IMR-90 (cell line): ENCODE measurements at regions not wholly inside any gene's neighbourhood (a gene's known extent, or its start where the extent isn't known, plus 50 kb on each side); places are given as distances from the start of the nearest gene placed in this dataset.

ENCODE experiments used
- ATAC-seq: fragments of 200-7000 bp; cut with Tn5 transposase; 2 replicates; pipeline ENCODE4 v1.9.1; 2020; ENCODE audit warnings: low read depth, mild to moderate bottlenecking, moderate library complexity
- BruUV-seq: library from RNA; stranded (reverse); fragments of 400-500 nt; replicated peaks from 2 replicates; lab custom pipeline; 2021; lab: Mats Ljungman, UMichigan
- CTCF ChIA-PET: fragments of 300-600 bp; formaldehyde crosslinking; extraction: SDS; loops from one replicate; lab custom pipeline; 2021; ENCODE audit warnings: antibody characterized with exemption; lab: Yijun Ruan, JAX
- POLR2A ChIA-PET: fragments of 300-600 bp; sonication (Branson Sonifier 250); formaldehyde crosslinking; loops from one replicate; lab custom pipeline; 2022; ENCODE audit warnings: antibody characterized with exemption; ENCODE audit not compliant: unreplicated experiment; lab: Charles Lee
- DNase-seq: peaks from one replicate; pipeline ENCODE4 v3.0.0; 2013
- H2AFZ ChIP-seq: replicated peaks from 2 replicates; pipeline ENCODE3; 2013; ENCODE audit warnings: low read length, mild to moderate bottlenecking; ENCODE audit not compliant: poor library complexity
- H2AK5ac ChIP-seq: 2 replicates; pipeline ENCODE4 v1.6.1; 2013; ENCODE audit warnings: low read depth, low read length, inconsistent platforms
- H2AK9ac ChIP-seq: replicated peaks from 2 replicates; pipeline ENCODE3; 2013; ENCODE audit warnings: mild to moderate bottlenecking, low read depth, low read length, moderate library complexity; ENCODE audit not compliant: poor library complexity
- H2BK120ac ChIP-seq: 2 replicates; pipeline ENCODE4 v1.6.1; 2013; ENCODE audit warnings: low read depth, low read length, inconsistent platforms
- H2BK15ac ChIP-seq: 3 replicates; pipeline ENCODE4 v1.6.1; 2013; ENCODE audit warnings: low read depth, low read length, inconsistent platforms
- H2BK20ac ChIP-seq: 2 replicates; pipeline ENCODE4 v1.6.1; 2013; ENCODE audit warnings: low read depth, mild to moderate bottlenecking, inconsistent platforms, low read length, moderate library complexity
- H2BK5ac ChIP-seq: 2 replicates; pipeline ENCODE4 v1.6.1; 2013; ENCODE audit warnings: mild to moderate bottlenecking, low read depth, low read length, inconsistent platforms; ENCODE audit not compliant: poor library complexity, severe bottlenecking
- H3K14ac ChIP-seq: replicated peaks from 2 replicates; pipeline ENCODE4 v1.6.1; 2013; ENCODE audit warnings: low read depth, low read length, inconsistent platforms
- H3K18ac ChIP-seq: 2 replicates; pipeline ENCODE4 v1.6.1; 2013; ENCODE audit warnings: low read depth, low read length, control low read depth
- H3K23ac ChIP-seq: 2 replicates; pipeline ENCODE4 v1.6.1; 2013; ENCODE audit warnings: low read depth, low read length, inconsistent platforms
- H3K27ac ChIP-seq: 2 replicates; pipeline ENCODE4 v1.5.1; 2013; ENCODE audit warnings: mild to moderate bottlenecking, control low read depth, low read length; ENCODE audit not compliant: insufficient read depth
- H3K27me3 ChIP-seq: 2 replicates; pipeline ENCODE4 v1.6.1; 2013; ENCODE audit warnings: low read length; ENCODE audit not compliant: control insufficient read depth, insufficient read depth
- H3K36me3 ChIP-seq: 2 replicates; pipeline ENCODE4 v1.6.1; 2013; ENCODE audit warnings: low read length, mixed read lengths; ENCODE audit not compliant: control insufficient read depth, insufficient read depth
- H3K4ac ChIP-seq: 2 replicates; pipeline ENCODE4 v1.6.1; 2013; ENCODE audit warnings: low read depth, low read length, inconsistent platforms
- H3K4me1 ChIP-seq: 2 replicates; pipeline ENCODE4 v1.6.1; 2013; ENCODE audit warnings: low read length, mixed read lengths; ENCODE audit not compliant: control insufficient read depth, insufficient read depth
- H3K4me2 ChIP-seq: 2 replicates; pipeline ENCODE4 v1.6.1; 2013; ENCODE audit warnings: low read depth, mild to moderate bottlenecking, control low read depth, low read length, moderate library complexity
- H3K4me3 ChIP-seq: 2 replicates; pipeline ENCODE4 v1.5.1; 2013; ENCODE audit warnings: low read depth, mild to moderate bottlenecking, control low read depth, low read length, moderate library complexity; ENCODE audit not compliant: insufficient read depth
- H3K56ac ChIP-seq: 2 replicates; pipeline ENCODE4 v1.6.1; 2013; ENCODE audit warnings: low read length, inconsistent platforms; ENCODE audit not compliant: insufficient read depth; ENCODE audit errors: extremely low read depth
- H3K79me1 ChIP-seq, 2 experiments: 2 replicates each; pipeline ENCODE4 v1.6.1; 2013; ENCODE audit warnings: low read length in 2 of 2, inconsistent platforms in 1 of 2, low read depth in 1 of 2
- H3K9ac ChIP-seq: 2 replicates; pipeline ENCODE4 v1.6.1; 2013; ENCODE audit warnings: low read depth, low read length, control low read depth
- H3K9me1 ChIP-seq: 2 replicates; pipeline ENCODE4 v1.6.1; 2013; ENCODE audit warnings: low read length, inconsistent platforms; ENCODE audit not compliant: insufficient read depth
- H3K9me3 ChIP-seq: 2 replicates; pipeline ENCODE4 v1.6.1; 2013; ENCODE audit warnings: low read length; ENCODE audit not compliant: control insufficient read depth, insufficient read depth
- H4K20me1 ChIP-seq: 2 replicates; pipeline ENCODE4 v1.6.1; 2013; ENCODE audit warnings: low read length, inconsistent platforms; ENCODE audit not compliant: insufficient read depth
- H4K5ac ChIP-seq: 2 replicates; pipeline ENCODE4 v1.6.1; 2013; ENCODE audit warnings: mild to moderate bottlenecking, low read depth, low read length, control low read depth
- H4K8ac ChIP-seq, 2 experiments: 2 replicates each; pipeline ENCODE4 v1.6.1; 2013; ENCODE audit warnings: low read depth in 2 of 2, low read length in 2 of 2, control low read depth in 1 of 2, inconsistent platforms in 1 of 2
- H4K91ac ChIP-seq: 2 replicates; pipeline ENCODE4 v1.6.1; 2013; ENCODE audit warnings: low read depth, low read length, inconsistent platforms; ENCODE audit not compliant: insufficient read depth
- BHLHE40 ChIP-seq: fragments of 150-350 bp; IDR thresholded peaks from 2 replicates; pipeline ENCODE4 v1.6.1; 2016; ENCODE audit warnings: mild to moderate bottlenecking, low read depth, low read length
- CEBPB ChIP-seq: IDR thresholded peaks from 2 replicates; pipeline ENCODE4 v1.6.1; 2012; ENCODE audit warnings: low read depth, low read length, improper control_type of control experiment
- CHD1 ChIP-seq: IDR thresholded peaks from 2 replicates; pipeline ENCODE4 v1.6.1; 2012; ENCODE audit warnings: low read depth, low read length, improper control_type of control experiment
- FOS ChIP-seq: fragments of 150-350 bp; IDR thresholded peaks from 2 replicates; pipeline ENCODE4 v1.6.1; 2016; ENCODE audit warnings: low read depth, low read length
- MAFK ChIP-seq: IDR thresholded peaks from 2 replicates; pipeline ENCODE4 v1.6.1; 2012; ENCODE audit warnings: low read depth, low read length, improper control_type of control experiment
- MAZ ChIP-seq: IDR thresholded peaks from 2 replicates; pipeline ENCODE4 v1.6.1; 2012; ENCODE audit warnings: low read depth, mild to moderate bottlenecking, low read length, improper control_type of control experiment, moderate library complexity, borderline replicate concordance
- MXI1 ChIP-seq: IDR thresholded peaks from 2 replicates; pipeline ENCODE4 v1.6.1; 2012; ENCODE audit warnings: low read depth, mild to moderate bottlenecking, low read length, moderate library complexity, borderline replicate concordance
- NFE2L2 ChIP-seq: fragments of 150-350 bp; IDR thresholded peaks from 2 replicates; pipeline ENCODE4 v1.6.1; 2016; ENCODE audit warnings: low read depth, mild to moderate bottlenecking, low read length
- POLR2A ChIP-seq: IDR thresholded peaks from 2 replicates; pipeline ENCODE4 v1.6.1; 2012; ENCODE audit warnings: mild to moderate bottlenecking, low read depth, low read length
- RAD21 ChIP-seq: IDR thresholded peaks from 2 replicates; pipeline ENCODE4 v1.6.1; 2012; ENCODE audit warnings: low read length, improper control_type of control experiment
- RCOR1 ChIP-seq: IDR thresholded peaks from 2 replicates; pipeline ENCODE4 v1.6.1; 2012; ENCODE audit warnings: mild to moderate bottlenecking, low read length, improper control_type of control experiment; ENCODE audit not compliant: insufficient replicate concordance
- RFX5 ChIP-seq: IDR thresholded peaks from 2 replicates; pipeline ENCODE4 v1.8.0; 2012; ENCODE audit warnings: low read depth, mild to moderate bottlenecking, low read length, moderate library complexity
- SMC3 ChIP-seq: fragments of 150-350 bp; IDR thresholded peaks from 2 replicates; pipeline ENCODE4 v1.6.1; 2016; ENCODE audit warnings: low read depth, mild to moderate bottlenecking, antibody characterized with exemption, low read length, moderate library complexity
- WGBS, 2 experiments: methylation state at CpG; one replicate each; pipeline versions ENCODE4 v1.1.5 to v1.1.7; 2013; ENCODE audit warnings: missing lambda C conversion rate in 2 of 2; ENCODE audit not compliant: insufficient read length in 1 of 2; ENCODE audit errors: extremely low coverage in 2 of 2; 5-methylcytosine and 5-hydroxymethylcytosine counted together
- dilution Hi-C: fragments of 300-500 bp; cut with HindIII; formaldehyde crosslinking; loops from one replicate; pipeline ENCODE4 v1.14.3; 2018; ENCODE audit warnings: low sequenced_read_pairs; ENCODE audit not compliant: unreplicated experiment
- in situ Hi-C: fragments of 300-500 bp; cut with MboI; formaldehyde crosslinking; loops from 3 replicates; pipeline ENCODE4 v1.14.3; 2019; ENCODE audit warnings: low sequenced_read_pairs, inconsistent platforms, mixed read lengths
- intact Hi-C: fragments of 100-400 bp; cut with micrococcal nuclease; formaldehyde crosslinking; loops from 2 replicates; pipeline ENCODE4 v1.10.0; 2022
- TF ChIP-seq, protein P1 (sequence below): conservative IDR thresholded peaks from 2 replicates; pipeline ENCODE4 v1.5.1; 2012; ENCODE audit warnings: mild to moderate bottlenecking, low read depth, low read length, improper control_type of control experiment
- TF ChIP-seq, protein P2 (sequence below): fragments of 150-350 bp; IDR thresholded peaks from 2 replicates; pipeline ENCODE4 v1.6.1; 2017; ENCODE audit warnings: mild to moderate bottlenecking, antibody characterized with exemption, low read length, low read depth
- TF ChIP-seq, protein P3 (sequence below): fragments of 150-350 bp; IDR thresholded peaks from 2 replicates; pipeline ENCODE4 v1.6.1; 2016; ENCODE audit warnings: low read depth, mild to moderate bottlenecking, low read length, moderate library complexity, borderline replicate concordance

DNA sequence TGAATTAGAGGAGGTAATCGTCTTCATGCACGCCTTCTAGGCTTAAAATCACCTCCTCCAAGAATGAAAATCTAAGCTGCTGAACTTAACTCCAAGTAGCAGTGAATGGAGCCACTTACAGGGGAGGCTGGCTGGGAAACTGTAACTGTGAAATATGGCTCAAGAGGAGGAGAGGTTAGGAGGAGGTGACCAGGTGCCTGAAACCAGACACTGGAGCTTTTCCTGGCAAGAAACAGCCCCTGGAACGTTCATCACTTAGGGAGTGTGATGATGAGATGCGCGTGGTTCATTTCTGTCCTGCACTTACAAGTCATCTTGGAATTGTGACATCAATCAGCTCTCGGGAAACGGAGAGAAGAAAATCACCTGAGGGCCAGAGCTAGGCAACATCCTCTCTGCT, 62.3 kb upstream of the TMEM132C start:
- no TSS peak for BruUV-seq
- ATAC-seq: no peak
- DNase-seq: no peak
- H3K36me3 ChIP-seq: no peaks in the 10 kb centered on the region
- no peak overlapping the region for H2AK5ac ChIP-seq
- H3K9me1 ChIP-seq: no peaks in the 10 kb centered on the region
- no peak overlapping the region for H3K4me2 ChIP-seq
- H4K20me1 ChIP-seq: no peaks in the 10 kb centered on the region
- H3K23ac ChIP-seq: no peak overlapping the region
- H2BK15ac ChIP-seq: no peak overlapping the region
- no peak overlapping the region for H3K56ac ChIP-seq
- H3K27ac ChIP-seq: no peak overlapping the region
- H2BK5ac ChIP-seq: no peak overlapping the region
- no peak overlapping the region for H3K18ac ChIP-seq
- no peak overlapping the region for H2AK9ac ChIP-seq
- ChIA-PET CTCF (no interaction called here), POLR2A (no interaction called here)
- H2BK20ac ChIP-seq: no peak overlapping the region
- no peak overlapping the region for H2BK120ac ChIP-seq
- WGBS, 2 experiments: no CpG with 5 or more reads among the region's 7 CpGs
- no peaks in the 10 kb centered on the region for H3K79me1 ChIP-seq
- no peaks in the 10 kb centered on the region for H3K27me3 ChIP-seq
- intact Hi-C loops (no loop called here), in situ Hi-C loops (no loop called here), dilution Hi-C loops (no loop called here)
- no peak overlapping the region for H3K14ac ChIP-seq
- no peak overlapping the region for H2AFZ ChIP-seq
- no peak overlapping the region for H4K5ac ChIP-seq
- no peak overlapping the region for H4K8ac ChIP-seq
- no peak overlapping the region for H3K4ac ChIP-seq
- H3K9me3 ChIP-seq: peaks cover 27% of the 10 kb centered on the region
- no peaks in the 10 kb centered on the region for H3K4me1 ChIP-seq
- H3K9ac ChIP-seq: no peak overlapping the region
- TF ChIP-seq CEBPB (no peak), MAFK (no peak), RFX5 (no peak), RCOR1 (no peak), MXI1 (no peak), MAZ (no peak), SMC3 (no peak), BHLHE40 (no peak), NFE2L2 (no peak), RAD21 (no peak), CHD1 (no peak), FOS (no peak), POLR2A (no peak)
- TF ChIP-seq, protein P1, sequence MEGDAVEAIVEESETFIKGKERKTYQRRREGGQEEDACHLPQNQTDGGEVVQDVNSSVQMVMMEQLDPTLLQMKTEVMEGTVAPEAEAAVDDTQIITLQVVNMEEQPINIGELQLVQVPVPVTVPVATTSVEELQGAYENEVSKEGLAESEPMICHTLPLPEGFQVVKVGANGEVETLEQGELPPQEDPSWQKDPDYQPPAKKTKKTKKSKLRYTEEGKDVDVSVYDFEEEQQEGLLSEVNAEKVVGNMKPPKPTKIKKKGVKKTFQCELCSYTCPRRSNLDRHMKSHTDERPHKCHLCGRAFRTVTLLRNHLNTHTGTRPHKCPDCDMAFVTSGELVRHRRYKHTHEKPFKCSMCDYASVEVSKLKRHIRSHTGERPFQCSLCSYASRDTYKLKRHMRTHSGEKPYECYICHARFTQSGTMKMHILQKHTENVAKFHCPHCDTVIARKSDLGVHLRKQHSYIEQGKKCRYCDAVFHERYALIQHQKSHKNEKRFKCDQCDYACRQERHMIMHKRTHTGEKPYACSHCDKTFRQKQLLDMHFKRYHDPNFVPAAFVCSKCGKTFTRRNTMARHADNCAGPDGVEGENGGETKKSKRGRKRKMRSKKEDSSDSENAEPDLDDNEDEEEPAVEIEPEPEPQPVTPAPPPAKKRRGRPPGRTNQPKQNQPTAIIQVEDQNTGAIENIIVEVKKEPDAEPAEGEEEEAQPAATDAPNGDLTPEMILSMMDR: no peak
- TF ChIP-seq, protein P2, sequence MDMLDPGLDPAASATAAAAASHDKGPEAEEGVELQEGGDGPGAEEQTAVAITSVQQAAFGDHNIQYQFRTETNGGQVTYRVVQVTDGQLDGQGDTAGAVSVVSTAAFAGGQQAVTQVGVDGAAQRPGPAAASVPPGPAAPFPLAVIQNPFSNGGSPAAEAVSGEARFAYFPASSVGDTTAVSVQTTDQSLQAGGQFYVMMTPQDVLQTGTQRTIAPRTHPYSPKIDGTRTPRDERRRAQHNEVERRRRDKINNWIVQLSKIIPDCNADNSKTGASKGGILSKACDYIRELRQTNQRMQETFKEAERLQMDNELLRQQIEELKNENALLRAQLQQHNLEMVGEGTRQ: no peak
- TF ChIP-seq, protein P3, sequence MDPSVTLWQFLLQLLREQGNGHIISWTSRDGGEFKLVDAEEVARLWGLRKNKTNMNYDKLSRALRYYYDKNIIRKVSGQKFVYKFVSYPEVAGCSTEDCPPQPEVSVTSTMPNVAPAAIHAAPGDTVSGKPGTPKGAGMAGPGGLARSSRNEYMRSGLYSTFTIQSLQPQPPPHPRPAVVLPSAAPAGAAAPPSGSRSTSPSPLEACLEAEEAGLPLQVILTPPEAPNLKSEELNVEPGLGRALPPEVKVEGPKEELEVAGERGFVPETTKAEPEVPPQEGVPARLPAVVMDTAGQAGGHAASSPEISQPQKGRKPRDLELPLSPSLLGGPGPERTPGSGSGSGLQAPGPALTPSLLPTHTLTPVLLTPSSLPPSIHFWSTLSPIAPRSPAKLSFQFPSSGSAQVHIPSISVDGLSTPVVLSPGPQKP: no peak
- no peak overlapping the region for H4K91ac ChIP-seq
- no peak overlapping the region for H3K4me3 ChIP-seq
